HG03439 (cell line): ENCODE measurements at regions not wholly inside any gene's neighbourhood (a gene's known extent, or its start where the extent isn't known, plus 50 kb on each side); places are given as distances from the start of the nearest gene placed in this dataset.

Source experiments
- ATAC-seq: cut with Tn5 transposase; IDR thresholded peaks from one replicate; pipeline ENCODE4 v1.9.1; 2021; ENCODE audit warnings: mild to moderate bottlenecking, moderate library complexity; ENCODE audit not compliant: unreplicated experiment

DNA sequence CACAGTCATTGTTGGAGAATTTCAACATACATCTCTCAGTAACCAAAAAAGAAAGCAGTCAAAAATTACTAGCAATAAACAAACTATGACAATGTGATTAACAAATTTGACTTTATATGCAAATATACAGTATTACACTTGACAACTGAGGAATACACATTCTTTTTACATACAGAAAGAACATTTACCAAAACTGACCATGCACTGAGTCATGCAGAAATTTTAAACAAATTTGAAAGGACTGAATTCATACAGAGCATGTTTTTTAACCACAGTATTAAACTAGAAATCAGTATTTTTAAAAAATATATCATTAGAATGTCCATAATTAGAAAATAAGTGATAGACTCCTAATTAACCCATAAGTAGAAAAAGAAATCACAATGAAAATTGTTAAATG is 420.1 kb downstream of the TBC1D4 start:
- no peak for ATAC-seq

DNA sequence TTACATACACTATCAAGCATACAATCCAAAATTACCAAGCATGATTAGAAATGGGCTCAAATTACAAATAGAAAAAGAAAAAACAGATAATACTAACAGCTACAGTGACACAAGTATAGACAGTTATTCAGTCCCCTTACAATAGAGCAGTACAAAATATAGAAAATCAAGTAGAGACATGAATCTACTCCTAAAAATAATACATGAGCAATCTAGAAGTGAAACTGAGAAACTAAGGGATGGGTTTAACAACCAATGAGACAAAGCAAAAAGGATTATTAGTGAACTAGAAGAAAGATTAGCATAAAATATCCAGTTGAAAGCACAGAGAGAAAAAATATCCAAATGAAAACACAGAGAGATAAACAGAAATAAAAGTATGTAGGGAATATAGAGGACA is 426.7 kb downstream of the TBC1D4 start:
- peak; percentile 52 for ATAC-seq

GRCh38 chr13:75052616-75053015 is 429.4 kb downstream of the TBC1D4 start:
- no peak for ATAC-seq

DNA sequence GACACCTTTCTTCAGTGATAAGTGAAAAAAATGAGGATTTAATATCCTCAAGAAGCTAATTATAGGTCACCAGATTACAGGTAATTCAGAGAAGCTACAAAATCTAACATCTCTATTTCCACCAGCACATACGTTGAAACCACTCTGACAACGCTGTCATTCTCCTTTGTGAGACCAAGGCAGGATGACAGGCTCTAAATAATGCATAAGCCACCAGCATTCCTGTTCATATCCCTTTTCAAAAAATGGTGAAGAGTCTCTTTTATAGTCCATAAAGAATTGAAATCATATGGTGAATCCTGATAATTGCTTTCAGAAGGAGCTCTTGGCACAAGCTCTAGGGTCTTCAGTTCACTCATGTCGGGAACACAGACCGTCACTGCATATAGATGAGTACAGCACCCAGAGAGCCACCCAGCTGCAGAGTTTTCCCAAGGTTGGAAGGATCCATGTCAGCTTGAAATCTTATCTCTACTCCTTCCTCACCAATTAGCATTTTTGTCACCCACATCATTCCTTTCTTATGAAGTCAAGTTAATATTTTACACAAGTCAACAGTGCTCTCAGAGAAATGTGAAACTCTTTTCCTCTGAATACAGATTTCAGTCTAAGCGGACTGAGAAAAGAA is 431.4 kb downstream of the TBC1D4 start:
- no peak for ATAC-seq

DNA sequence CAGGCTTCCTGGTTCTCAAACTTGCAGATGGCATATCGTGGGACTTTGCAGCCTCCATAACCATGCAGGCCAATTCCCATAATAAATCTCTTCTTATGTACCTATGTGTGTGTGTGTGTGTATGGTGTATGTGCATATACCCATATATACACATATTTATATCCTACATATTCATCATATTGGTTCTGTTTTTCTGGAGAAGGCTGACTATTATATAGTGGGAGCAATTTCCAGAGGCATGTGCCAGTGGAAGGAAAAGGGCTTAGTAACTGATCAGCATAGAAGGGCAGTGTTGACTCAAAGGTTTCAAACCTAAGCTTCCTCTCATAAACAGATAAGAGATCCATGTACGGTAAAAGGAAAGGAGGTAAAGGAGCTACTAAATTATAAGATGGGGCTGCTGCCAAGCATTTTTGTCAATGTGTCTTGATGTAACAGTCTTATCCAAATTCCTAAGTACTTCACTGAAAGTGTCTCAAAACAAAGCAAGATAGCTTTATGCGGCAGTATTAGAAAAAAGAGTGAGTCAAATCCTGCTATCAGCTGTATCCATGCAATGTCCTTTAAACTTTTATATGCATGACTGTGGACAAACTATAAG is 432.1 kb downstream of the TBC1D4 start:
- ATAC-seq: no peak

DNA sequence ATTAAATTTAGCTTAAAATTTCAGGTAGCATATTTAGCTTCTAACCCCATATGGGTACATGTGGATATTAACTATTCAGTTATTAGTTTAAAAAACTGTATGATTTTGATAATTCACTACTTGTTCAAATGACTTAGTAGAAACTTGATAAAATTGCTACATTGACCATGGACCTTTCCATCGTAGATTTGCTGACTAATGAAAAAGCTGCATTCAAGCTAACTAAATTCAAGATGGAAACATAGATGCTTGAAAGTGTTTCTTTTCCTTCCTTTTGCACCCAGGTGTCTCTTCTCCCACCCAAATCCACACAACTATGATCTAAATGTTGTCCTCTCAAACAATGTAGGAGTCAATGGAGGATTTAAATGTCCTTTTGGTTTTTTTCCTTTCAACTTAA is 439.2 kb downstream of the TBC1D4 start:
- no peak for ATAC-seq

DNA sequence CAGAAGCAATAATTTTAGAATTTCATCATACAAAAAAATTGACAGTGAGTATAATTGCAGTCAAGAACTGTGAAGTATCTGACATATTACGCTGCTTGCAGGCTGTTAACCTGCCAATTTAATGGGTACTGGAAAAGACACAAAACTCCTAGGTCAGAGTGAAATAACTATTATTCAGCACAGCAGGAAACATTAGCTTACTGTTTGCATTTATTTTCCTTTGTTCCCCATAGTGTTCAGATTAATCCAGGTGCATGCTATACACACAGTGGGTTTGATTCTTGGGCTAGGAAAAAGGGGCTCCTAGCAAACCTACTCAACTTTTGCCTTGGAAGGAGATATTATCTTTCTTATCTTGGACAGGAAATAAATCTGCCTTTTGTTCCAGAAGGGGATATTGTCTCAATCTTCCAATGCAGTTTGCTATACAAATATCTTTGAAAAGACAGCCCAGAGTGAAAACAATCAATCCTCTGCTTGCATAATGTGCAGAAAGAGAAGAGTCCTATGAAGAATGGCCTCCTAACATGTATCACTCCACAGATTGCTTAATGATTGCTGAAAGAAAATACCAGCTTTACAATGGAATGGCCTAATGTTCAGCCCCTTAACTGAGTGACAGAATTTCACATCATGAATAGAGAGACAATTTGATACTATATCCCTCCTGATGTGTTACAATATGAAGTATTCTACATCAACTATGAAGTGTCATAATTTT is 443.4 kb downstream of the TBC1D4 start:
- ATAC-seq: no peak

DNA sequence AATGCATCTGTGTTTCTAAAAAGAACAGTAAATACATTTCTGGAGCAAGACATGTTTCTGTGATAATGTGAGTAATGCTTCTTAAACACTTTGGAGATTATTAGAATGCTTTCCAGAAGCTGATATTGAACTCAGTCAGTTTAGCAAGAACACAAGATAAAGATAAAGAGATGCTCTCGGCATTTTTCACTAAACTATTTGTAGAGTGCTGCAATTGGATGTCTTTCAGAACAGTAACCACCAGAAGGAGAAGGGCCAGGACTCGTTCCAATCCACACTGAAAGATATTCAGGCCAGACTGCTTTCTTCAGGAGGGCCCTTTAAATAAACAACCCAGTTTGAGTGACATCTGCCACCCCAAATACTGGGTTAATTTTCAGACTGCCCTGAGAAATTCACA is 456.0 kb downstream of the TBC1D4 start:
- ATAC-seq: no peak

DNA sequence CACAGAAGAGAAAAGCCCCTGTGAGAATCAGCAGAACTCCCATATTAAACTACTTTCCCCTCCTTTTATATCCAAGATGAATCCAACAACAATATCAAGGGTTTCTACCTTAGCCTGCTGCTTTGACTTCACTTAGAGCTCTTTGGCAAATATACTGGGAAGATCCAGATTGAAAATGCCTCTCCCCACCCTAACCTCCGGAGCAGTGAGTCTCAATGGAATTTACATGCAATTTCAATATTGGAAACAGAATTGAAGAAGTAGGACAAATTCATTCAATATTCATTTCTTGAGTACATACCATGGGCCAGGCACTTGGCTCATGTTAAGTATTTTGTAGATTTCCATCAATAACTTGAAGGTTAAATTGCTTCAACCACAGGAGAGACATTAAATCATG is 457.4 kb downstream of the TBC1D4 start:
- ATAC-seq: no peak

- no peak for ATAC-seq
Observed at GRCh38 chr13:75023609-75024008, 458.4 kb downstream of the TBC1D4 start.

GRCh38 chr13:75021151-75021550 is 460.8 kb downstream of the TBC1D4 start:
- ATAC-seq: no peak

GRCh38 chr13:75016225-75016624 is 465.7 kb downstream of the TBC1D4 start:
- no peak for ATAC-seq

GRCh38 chr13:75013818-75014217 is 468.2 kb downstream of the TBC1D4 start:
- ATAC-seq: no peak

GRCh38 chr13:75010941-75011340 is 471.0 kb downstream of the TBC1D4 start:
- no peak for ATAC-seq

- no peak for ATAC-seq
Observed at GRCh38 chr13:75008926-75009325, 473.0 kb downstream of the TBC1D4 start.

DNA sequence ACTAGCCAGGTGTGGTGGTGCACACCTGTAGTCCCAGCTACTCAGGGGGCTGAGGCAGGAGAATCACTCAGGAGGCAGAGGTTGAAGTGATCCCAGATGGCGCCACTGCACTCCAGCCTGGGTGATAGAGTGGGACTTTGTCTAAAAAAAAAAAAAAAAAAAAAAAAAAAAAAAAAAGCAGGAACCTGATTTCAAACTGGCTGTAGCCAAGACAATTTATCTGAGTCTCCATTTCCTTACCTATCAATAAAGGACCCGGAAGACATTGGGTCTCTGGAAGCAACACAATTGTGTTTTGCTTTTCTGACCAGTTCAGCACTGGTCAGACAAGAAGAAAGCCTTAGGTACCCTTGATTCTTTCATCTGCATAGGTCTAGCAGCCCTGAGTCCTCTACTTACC is 491.0 kb downstream of the TBC1D4 start:
- no peak for ATAC-seq

- no peak for ATAC-seq
Observed at GRCh38 chr13:74987124-74987690, 494.8 kb downstream of the TBC1D4 start.

DNA sequence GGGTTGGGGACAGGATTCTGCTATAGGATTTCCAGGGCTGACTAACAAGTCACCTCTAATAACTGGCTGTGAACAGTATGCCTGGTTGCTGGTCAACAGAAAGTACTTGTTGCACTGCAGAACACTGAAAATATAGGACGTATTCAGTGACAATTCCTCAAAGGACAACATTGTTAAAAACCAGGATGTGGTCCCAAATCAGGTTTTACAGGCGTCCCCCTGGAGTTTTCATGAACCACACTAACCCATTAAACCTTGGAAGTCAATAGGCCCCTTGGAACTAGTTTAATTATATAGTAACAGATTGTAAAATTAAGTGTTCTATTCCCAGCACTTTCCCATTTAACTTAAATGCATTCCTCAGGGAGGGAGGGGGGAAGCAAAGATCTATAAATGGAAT is 495.4 kb downstream of the TBC1D4 start:
- no peak for ATAC-seq

DNA sequence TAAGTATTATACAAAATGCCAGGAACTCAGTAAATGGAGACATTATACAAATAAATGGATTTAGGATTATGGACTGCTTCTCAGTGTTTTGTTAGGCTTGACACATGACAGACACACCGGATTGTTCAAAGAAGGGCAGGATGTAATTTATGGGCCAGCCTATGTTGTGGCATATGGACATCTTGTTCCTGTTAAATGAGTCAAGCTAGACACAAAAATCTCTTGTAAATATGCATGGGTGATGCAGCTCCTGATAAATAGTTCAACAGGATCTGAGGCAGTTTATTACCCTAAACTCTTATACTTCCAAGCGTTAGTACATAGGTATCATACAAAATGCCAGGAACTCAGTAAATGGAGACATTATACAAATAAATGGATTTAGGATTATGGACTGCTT is 502.3 kb downstream of the TBC1D4 start:
- no peak for ATAC-seq

DNA sequence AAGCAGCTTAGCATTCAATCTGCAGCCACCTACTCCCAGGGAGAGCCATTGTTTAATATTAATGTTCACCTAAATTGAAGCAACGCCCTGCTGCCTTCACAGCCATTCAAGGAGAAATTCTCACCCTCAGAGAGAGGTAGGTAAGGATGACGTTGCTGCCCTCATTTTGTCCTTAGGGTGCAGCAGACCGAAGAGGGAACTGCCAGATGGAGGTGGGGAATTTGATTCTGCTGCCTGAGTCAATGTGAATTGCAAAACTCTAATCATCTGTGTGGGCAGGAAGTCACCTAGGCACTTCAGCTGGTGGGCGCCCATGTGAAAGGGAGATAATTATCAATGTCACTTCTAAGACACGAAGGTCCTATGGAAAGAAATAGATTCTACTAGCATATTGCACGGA is 503.4 kb downstream of the TBC1D4 start:
- no peak for ATAC-seq

DNA sequence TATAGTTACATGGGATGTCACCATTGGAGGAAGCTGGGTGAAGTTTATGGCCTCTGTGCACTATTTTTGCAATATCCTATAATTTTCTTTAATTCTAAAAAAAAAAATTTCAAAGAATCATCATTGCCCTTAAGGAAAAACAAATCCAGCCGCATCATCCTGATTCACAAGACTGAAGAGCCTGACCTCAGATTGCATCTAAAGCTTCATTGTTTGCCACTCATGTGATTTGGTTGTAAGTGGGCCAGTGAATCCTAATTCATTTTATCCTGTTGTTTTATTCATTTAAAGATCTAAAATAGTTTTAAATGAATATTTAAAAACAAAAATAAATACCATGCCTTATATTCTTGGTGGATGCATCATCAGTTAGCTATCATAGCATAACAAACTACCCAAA is 504.5 kb downstream of the TBC1D4 start:
- ATAC-seq: no peak

GRCh38 chr13:74975111-74975510 is 506.9 kb downstream of the TBC1D4 start:
- no peak for ATAC-seq
